ENCODE measurements at regions not wholly inside any gene's neighbourhood (a gene's known extent, or its start where the extent isn't known, plus 50 kb on each side); places are given as distances from the start of the nearest gene placed in this dataset.

- DNase-seq (ENCODE audit: low read depth in 2 of 2), result no peak
Measured at GRCh38 chr1:58862728-58863385, 79.0 kb upstream of the JUN start.

GRCh38 chr1:58864654-58865053 lies 80.8 kb upstream of the JUN start:
- DNase-seq (ENCODE audit: low read depth in 2 of 2), result no peak

DNA sequence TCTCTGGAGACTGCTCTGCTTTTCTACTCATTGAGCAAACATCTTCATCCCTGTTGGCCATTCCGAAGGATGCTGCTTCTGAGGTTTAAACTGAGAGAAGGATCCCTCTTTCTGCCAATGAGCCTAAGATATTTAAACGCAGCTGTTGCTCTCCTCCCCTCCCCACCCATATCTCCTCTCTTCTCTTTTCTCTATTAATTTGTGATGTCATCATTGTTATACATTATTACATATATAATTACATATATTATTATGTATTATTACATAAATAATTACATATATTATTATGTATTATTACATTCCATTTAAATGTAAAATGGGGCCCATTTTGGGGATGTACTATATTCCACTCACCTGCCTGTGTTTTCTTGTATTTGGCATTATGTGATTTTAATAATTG lies 82.7 kb upstream of the JUN start:
- no peak for DNase-seq (ENCODE audit: low read depth in 2 of 2)

DNA sequence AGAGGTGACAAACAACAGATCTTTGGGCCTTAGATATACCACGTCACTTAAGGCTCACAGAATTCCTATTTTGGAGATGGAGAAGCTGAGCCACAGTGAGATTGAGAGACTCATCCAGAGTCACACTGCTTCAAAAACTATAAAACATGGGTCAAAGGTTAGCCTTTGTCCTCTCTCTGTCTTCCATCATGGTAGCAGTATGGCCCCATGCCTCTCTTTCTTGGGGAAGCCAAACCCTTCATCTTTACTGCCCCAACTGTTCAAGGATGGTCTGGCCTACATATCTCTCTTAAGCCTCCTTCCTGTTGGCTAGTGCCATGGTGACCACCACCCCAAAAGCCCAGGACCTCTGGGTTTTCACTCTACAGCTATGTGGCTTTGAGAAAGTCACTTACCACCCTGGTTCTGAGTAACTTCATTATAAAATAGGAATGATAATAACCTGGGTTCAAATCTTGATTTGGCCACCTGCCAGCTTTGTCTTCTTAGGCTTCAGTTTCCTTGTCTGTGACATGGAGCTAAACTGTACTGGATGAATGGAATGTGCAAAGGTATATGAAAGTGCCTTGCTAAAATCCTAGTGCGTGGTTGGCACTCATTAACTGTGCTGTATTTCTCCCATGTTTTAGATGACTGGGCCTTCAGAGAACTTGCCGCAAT lies 85.9 kb upstream of the JUN start:
- DNase-seq (ENCODE audit: low read depth in 2 of 2), result no peak

DNA sequence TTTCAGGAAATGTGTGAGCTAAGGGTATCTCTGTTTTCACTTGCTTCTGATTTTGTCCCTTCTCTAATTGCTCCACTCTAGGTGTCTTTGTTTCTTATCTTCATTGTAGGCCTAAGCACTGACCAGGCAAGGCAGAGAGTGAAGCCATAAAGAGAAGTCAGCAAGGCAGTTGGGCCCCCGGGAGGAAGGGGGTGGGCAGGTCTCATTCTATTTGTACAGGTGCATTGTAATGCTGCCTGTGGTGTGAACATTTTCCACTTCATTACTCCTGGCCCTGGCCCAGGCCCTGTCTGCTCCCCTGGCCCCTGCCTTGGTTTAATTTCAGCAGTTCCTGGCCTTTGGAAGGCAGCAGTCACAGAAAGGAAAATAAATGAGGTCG lies 86.4 kb upstream of the JUN start:
- DNase-seq (ENCODE audit: low read depth in 2 of 2), result no peak

DNA sequence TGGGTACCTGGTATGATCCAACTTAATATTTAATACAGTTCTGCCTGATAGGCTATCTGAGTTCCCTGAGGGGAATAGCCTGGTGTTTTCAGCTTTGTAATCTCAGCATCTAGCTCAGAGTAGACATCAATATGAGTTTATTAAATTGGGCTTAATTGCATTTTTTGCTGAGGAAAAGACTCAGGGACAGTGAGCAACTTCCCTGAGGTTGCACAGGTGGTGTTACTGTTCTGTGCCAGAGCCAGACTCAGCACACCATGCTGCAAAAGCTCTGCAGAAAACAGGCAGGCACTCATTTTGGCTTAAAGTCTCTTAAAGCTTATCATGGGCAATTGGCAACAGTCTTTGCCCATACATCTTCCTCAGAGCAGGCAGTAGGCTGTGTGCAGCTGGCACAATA lies 90.5 kb upstream of the JUN start:
- no peak for DNase-seq (ENCODE audit: low read depth in 2 of 2)

DNA sequence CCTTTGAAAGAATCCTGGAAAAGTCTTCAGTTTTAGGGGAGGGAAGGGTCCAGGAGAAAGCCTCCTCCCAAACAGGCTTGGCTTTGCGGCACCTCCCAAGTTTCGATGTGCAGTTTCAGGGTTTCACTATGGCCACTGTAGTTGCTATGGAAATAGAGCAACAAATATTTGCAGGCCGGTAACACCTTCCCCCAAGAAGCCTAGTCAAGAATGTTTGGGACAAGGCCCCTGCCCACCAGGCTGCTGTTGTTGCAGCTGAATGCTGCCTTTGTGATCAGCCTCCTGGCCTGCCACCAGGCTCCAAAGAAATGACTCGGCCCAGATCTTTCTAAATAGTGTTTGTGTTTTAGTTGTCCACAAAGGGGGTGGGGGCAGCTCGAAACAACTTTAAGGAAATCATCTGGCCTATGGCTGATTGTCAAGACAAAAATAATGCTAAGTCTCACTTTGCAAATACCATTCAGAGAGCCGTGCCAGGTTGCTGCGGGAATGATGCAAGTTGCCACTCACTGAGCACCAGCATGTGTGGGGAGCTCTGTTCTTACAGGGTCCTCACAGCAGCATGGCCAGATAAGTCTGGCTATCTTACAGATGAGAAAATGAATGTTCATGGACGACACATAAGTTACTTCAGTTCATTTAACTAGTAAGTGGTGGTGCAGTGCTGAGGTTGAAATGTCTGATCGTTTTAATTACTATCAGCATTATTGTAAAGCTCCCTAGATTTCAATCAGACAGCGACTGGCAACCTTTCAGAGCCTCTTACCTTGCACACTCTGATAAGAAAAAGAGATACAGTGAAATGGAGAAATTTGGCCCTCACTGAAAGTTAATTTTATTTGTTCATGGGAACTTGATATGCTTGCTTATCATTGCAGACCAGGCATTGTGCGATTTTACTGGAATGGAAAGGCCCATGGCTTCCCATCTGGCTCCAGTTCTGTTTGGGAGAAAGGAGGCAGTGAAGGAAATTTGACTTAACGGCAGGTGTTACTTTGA lies 91.2 kb upstream of the JUN start:
- DNase-seq (ENCODE audit: low read depth in 2 of 2), result no peak

- DNase-seq (ENCODE audit: low read depth in 2 of 2), result no peak
Measured at GRCh38 chr1:58879464-58879863, 95.6 kb upstream of the JUN start.

GRCh38 chr1:58880592-58880991 lies 96.7 kb upstream of the JUN start:
- DNase-seq (ENCODE audit: low read depth in 2 of 2), result no peak

DNA sequence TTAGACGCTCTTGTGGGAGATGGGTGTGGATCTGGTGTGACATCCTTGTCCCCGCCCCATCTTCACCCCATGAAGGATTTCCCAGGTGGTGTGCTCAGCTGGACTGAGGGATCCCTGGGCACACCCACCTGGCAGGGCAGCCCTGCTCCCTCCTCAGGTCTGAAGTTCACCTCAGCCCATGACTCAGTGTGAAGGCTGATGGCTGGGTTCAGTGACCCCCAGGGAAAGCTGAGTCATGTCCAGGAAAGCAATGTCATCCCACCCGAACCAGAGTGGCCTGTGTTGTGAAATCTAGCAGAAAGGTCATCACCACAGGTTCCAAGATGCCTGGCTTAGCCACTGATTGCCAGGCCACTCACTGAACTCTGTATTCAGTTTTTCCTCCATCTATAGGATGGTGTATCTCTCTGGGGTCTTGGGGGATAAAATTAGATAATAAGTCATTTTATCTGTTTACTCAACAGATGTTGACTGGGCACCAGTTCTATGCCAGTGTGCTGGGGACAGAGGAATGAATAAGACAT lies 97.7 kb upstream of the JUN start:
- DNase-seq (ENCODE audit: low read depth in 2 of 2), result no peak

- DNase-seq (ENCODE audit: low read depth in 2 of 2), result no peak
Measured at GRCh38 chr1:58882322-58882948, 98.6 kb upstream of the JUN start.

GRCh38 chr1:58883037-58883887 lies 99.4 kb upstream of the JUN start:
- no peak for DNase-seq (ENCODE audit: low read depth in 2 of 2)

GRCh38 chr1:58883888-58884482 lies 100.1 kb upstream of the JUN start:
- no peak for DNase-seq (ENCODE audit: low read depth in 2 of 2)

DNA sequence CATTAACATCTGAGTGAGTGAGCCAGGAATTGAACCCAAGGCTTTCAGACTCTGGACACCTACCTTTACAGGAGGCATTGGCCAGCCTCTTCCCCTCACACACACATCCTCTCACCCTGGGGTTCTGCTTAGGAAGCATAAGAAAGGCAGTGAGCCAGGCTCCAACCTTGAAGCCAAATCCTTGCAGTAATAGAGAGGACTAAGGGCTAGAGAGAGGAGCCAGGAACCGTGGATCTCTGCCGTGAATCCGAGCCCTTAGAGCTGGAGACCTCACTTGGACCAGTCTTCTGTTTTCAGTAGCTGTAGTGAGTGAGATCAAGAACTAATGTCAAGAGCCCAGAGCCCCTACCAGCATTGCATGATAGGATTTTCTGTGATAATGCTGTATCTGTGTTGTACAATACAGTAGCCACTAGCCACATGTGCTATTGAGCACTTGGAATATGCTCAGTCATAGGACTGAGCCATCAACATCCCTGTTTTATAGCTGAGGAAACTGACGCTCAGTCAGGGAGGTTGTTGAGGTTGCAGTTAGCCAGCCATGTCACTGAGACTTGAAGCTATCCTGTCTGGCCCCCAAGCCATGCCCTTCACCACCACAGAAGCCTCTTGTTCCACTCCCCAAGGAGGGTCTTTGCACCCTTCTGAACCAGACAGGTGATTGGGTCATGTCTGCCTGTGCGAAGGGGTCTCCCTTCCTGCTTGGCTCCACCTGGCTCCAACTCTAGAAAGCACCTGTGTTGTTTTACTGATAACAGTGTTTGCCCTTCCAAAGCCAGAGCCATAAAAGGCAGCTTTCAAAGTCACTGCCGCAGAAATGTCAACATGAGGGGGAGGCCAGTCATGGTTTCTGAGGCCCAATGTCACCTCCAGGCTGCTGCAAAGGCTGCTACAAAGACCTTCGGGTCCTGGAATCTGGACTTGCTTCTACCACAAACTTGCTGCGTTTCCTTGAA lies 101.1 kb upstream of the JUN start:
- DNase-seq (ENCODE audit: low read depth in 2 of 2), result no peak

- no peak for DNase-seq (ENCODE audit: low read depth in 2 of 2)
Measured at GRCh38 chr1:58885998-58886397, 102.2 kb upstream of the JUN start.

DNA sequence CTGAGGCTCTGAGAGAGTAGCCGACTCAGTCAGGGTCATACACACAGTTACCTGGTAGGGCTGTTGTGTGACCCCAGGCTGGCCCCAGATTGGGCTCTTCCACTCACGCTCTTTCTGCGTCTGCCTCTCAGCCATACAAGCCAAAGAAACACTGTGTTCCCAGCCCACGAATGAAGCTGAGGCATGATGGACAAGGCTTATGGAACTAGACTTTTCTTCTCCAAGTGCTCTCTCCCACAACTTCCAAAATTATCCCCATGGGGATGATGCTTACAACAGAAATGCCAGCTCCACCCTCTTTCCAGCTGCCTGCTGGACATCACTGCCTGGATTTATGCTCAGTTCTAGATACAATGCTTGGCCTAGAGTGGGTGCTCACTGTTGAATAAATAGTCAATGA lies 102.8 kb upstream of the JUN start:
- no peak for DNase-seq (ENCODE audit: low read depth in 2 of 2)

- DNase-seq (ENCODE audit: low read depth in 2 of 2), result no peak
Measured at GRCh38 chr1:58887059-58887458, 103.2 kb upstream of the JUN start.

- no peak for DNase-seq (ENCODE audit: low read depth in 2 of 2)
Measured at GRCh38 chr1:58888833-58889232, 105.0 kb upstream of the JUN start.

GRCh38 chr1:58890113-58890512 lies 106.3 kb upstream of the JUN start:
- DNase-seq (ENCODE audit: low read depth in 2 of 2), result no peak
